ENCODE measurements at regions not wholly inside any gene's neighbourhood (a gene's known extent, or its start where the extent isn't known, plus 50 kb on each side); places are given as distances from the start of the nearest gene placed in this dataset.
"Not testable (repeated sequence)": the region's sequence is repeated elsewhere in the genome, so short reads cannot be mapped to it uniquely, and the experiment has no call there.

- intact Hi-C loops (cut with DNase I), result no loop called here
- no peaks in the 10 kb centered on the region for H3K27me3 ChIP-seq
- DNase-seq (no peak), FAIRE-seq (no peak), ATAC-seq (no peak)
- no peak overlapping the region for H3K27ac ChIP-seq
- no peak overlapping the region for H3K4me3 ChIP-seq
- TF ChIP-seq CTCF (IDR thresholded peaks at IDR 0.05), result no peak
- WGBS, 2 donors, result 52 to 64% methylated on average over 1 of the region's 1 CpG
- H3K36me3 ChIP-seq, result no peaks in the 10 kb centered on the region
- no peaks in the 10 kb centered on the region for H3K9me3 ChIP-seq
- H3K4me1 ChIP-seq, result no peaks in the 10 kb centered on the region
Measured at GRCh38 chr17:20728181-20728580, 148.7 kb downstream of the CDRT15L2 start.

GRCh38 chr17:20731131-20731530, 151.6 kb downstream of the CDRT15L2 start:
- 66 to 73% methylated on average over 6 of the region's 6 CpGs for WGBS, 2 donors
- intact Hi-C loops (cut with DNase I); H3K36me3 ChIP-seq; H3K4me3 ChIP-seq; H3K27ac ChIP-seq; H3K4me1 ChIP-seq; H3K9me3 ChIP-seq; H3K27me3 ChIP-seq; FAIRE-seq; DNase-seq; ATAC-seq: not testable (repeated sequence)

GRCh38 chr17:20733923-20734322, 154.4 kb downstream of the CDRT15L2 start:
- no peak for TF ChIP-seq CTCF (IDR thresholded peaks at IDR 0.05)

GRCh38 chr17:20735796-20736195, 156.3 kb downstream of the CDRT15L2 start:
- intact Hi-C loops (cut with DNase I), result no loop called here
- TF ChIP-seq CTCF (IDR thresholded peaks at IDR 0.05), result no peak
- ATAC-seq, result no peak
- DNase-seq, result no peak
- H3K27me3 ChIP-seq, result peaks cover 0 to 7% (median 1%) of the 10 kb centered on the region in 4 donors
- no peak for FAIRE-seq
- no peak overlapping the region for H3K27ac ChIP-seq
- no peak overlapping the region for H3K4me3 ChIP-seq
- H3K36me3 ChIP-seq, result no peaks in the 10 kb centered on the region
- H3K9me3 ChIP-seq, result no peaks in the 10 kb centered on the region
- 51 to 61% methylated on average over 3 of the region's 3 CpGs for WGBS, 2 donors
- no peaks in the 10 kb centered on the region for H3K4me1 ChIP-seq

More at GRCh38 chr17:20733923-20734322, 154.4 kb downstream of the CDRT15L2 start:
- no peaks in the 10 kb centered on the region for H3K27me3 ChIP-seq
- 80 to 85% methylated on average over 13 of the region's 13 CpGs for WGBS, 2 donors
- H3K4me1 ChIP-seq, result no peaks in the 10 kb centered on the region
- no peaks in the 10 kb centered on the region for H3K9me3 ChIP-seq
- ATAC-seq (no peak), FAIRE-seq (peak; percentile 53), DNase-seq (no peak)
- H3K36me3 ChIP-seq, result no peaks in the 10 kb centered on the region
- intact Hi-C loops (cut with DNase I), result no loop called here
- H3K27ac ChIP-seq, result no peak overlapping the region
- H3K4me3 ChIP-seq, result no peak overlapping the region

GRCh38 chr17:20737636-20738035, 158.1 kb downstream of the CDRT15L2 start:
- intact Hi-C loops (cut with DNase I); ATAC-seq; FAIRE-seq: not testable (repeated sequence)

GRCh38 chr17:20771104-20771503, 191.6 kb downstream of the CDRT15L2 start:
- intact Hi-C loops (cut with DNase I), result no loop called here
- no peaks in the 10 kb centered on the region for H3K27me3 ChIP-seq
- no peak overlapping the region for H3K4me3 ChIP-seq
- no peaks in the 10 kb centered on the region for H3K36me3 ChIP-seq
- FAIRE-seq (no peak), ATAC-seq (no peak), DNase-seq (no peak)
- no peaks in the 10 kb centered on the region for H3K9me3 ChIP-seq
- 63 to 76% methylated on average over 8 of the region's 8 CpGs for WGBS, 2 donors
- H3K27ac ChIP-seq, result no peak overlapping the region
- H3K4me1 ChIP-seq, result no peaks in the 10 kb centered on the region
- TF ChIP-seq CTCF (IDR thresholded peaks at IDR 0.05), result no peak

More at GRCh38 chr17:20737636-20738035, 158.1 kb downstream of the CDRT15L2 start:
- not testable (repeated sequence) for H3K27ac ChIP-seq, H3K4me1 ChIP-seq, DNase-seq, H3K4me3 ChIP-seq, H3K27me3 ChIP-seq, H3K36me3 ChIP-seq, H3K9me3 ChIP-seq
- 70 to 71% methylated on average over 7 of the region's 7 CpGs for WGBS, 2 donors

Measured in pancreas (tissue), 10 donors.